Cardiac muscle cell (in vitro differentiated cells and primary cell): ENCODE measurements at regions not wholly inside any gene's neighbourhood (a gene's known extent, or its start where the extent isn't known, plus 50 kb on each side); places are given as distances from the start of the nearest gene placed in this dataset.

Source experiments
- DNase-seq, 2 donors: peaks; one replicate each; pipeline versions ENCODE4 v3.0.0 to v3.0.0-alpha.2; 2010 to 2017; ENCODE audit warnings: low read depth in 1 of 2, low spot score in 1 of 2
- H3K27ac ChIP-seq: fragments of 200-600 bp; sonication (generic); 2 replicates; pipeline ENCODE4 v1.5.1; 2016
- H3K27me3 ChIP-seq: fragments of 200-600 bp; sonication (generic); 2 replicates; pipeline ENCODE4 v1.6.0; 2016; ENCODE audit warnings: control low read depth
- H3K36me3 ChIP-seq: fragments of 200-600 bp; sonication (generic); 2 replicates; pipeline ENCODE4 v1.5.1; 2016; ENCODE audit warnings: control low read depth
- H3K4me1 ChIP-seq: fragments of 200-600 bp; sonication (generic); 2 replicates; pipeline ENCODE4 v1.8.1; 2017; ENCODE audit warnings: low read depth, mild to moderate bottlenecking, mixed run types
- H3K4me3 ChIP-seq: fragments of 200-600 bp; sonication (generic); 2 replicates; pipeline ENCODE4 v1.5.1; 2016; ENCODE audit warnings: mild to moderate bottlenecking
- H3K9me3 ChIP-seq: fragments of 200-600 bp; sonication (generic); 2 replicates; pipeline ENCODE4 v1.5.1; 2017; ENCODE audit warnings: low read depth, mild to moderate bottlenecking, control low read depth
- CTCF ChIP-seq: IDR thresholded peaks from 2 replicates; pipeline ENCODE4 v1.5.1; 2012; ENCODE audit warnings: low read depth, mild to moderate bottlenecking, low read length

- Histone ChIP-seq H3K36me3 (no peaks in the 10 kb centered on the region), H3K9me3 (no peaks in the 10 kb centered on the region), H3K4me1 (peaks cover 20% of the 10 kb centered on the region), H3K4me3 (no peak overlapping the region), H3K27me3 (no peaks in the 10 kb centered on the region), H3K27ac (no peak overlapping the region)
- DNase-seq = peak in 1 of 2 donors; percentile 66
- no peak for TF ChIP-seq CTCF
Measured at GRCh38 chr7:25805027-25805687, 346.8 kb upstream of the NFE2L3 start.

- TF ChIP-seq CTCF = no peak
- peak in 1 of 2 donors; percentile 53 for DNase-seq
- peaks cover 20% of the 10 kb centered on the region for H3K4me1 ChIP-seq
- H3K4me3 ChIP-seq = no peak overlapping the region
- H3K9me3 ChIP-seq = no peaks in the 10 kb centered on the region
- H3K27ac ChIP-seq = no peak overlapping the region
- no peaks in the 10 kb centered on the region for H3K36me3 ChIP-seq
- no peaks in the 10 kb centered on the region for H3K27me3 ChIP-seq
Measured at GRCh38 chr7:25807086-25807611, 344.8 kb upstream of the NFE2L3 start.

- TF ChIP-seq CTCF = no peak
- no peaks in the 10 kb centered on the region for H3K9me3 ChIP-seq
Measured at GRCh38 chr7:25809441-25809840, 342.6 kb upstream of the NFE2L3 start.

GRCh38 chr7:25812086-25812850, 339.7 kb upstream of the NFE2L3 start:
- H3K4me3 ChIP-seq = no peak overlapping the region
- no peaks in the 10 kb centered on the region for H3K27me3 ChIP-seq
- H3K27ac ChIP-seq = no peak overlapping the region
- no peak for TF ChIP-seq CTCF
- H3K9me3 ChIP-seq = no peaks in the 10 kb centered on the region
- no peak for DNase-seq
- H3K36me3 ChIP-seq = no peaks in the 10 kb centered on the region
- H3K4me1 ChIP-seq = no peaks in the 10 kb centered on the region

More at GRCh38 chr7:25809441-25809840, 342.6 kb upstream of the NFE2L3 start:
- Histone ChIP-seq H3K27ac (no peak overlapping the region), H3K27me3 (no peaks in the 10 kb centered on the region), H3K36me3 (no peaks in the 10 kb centered on the region), H3K4me1 (peaks cover 6% of the 10 kb centered on the region), H3K4me3 (no peak overlapping the region)
- peak in 1 of 2 donors; percentile 25 for DNase-seq

- no peak overlapping the region for H3K27ac ChIP-seq
- no peaks in the 10 kb centered on the region for H3K9me3 ChIP-seq
- no peaks in the 10 kb centered on the region for H3K36me3 ChIP-seq
- no peak for TF ChIP-seq CTCF
- no peak overlapping the region for H3K4me3 ChIP-seq
- no peak for DNase-seq
- H3K4me1 ChIP-seq = no peaks in the 10 kb centered on the region
- H3K27me3 ChIP-seq = no peaks in the 10 kb centered on the region
Measured at GRCh38 chr7:25813381-25813780, 338.6 kb upstream of the NFE2L3 start.
